CD14-positive monocyte (primary cell): ENCODE measurements at regions not wholly inside any gene's neighbourhood (a gene's known extent, or its start where the extent isn't known, plus 50 kb on each side); places are given as distances from the start of the nearest gene placed in this dataset.

Source experiments
- DNase-seq, 3 donors: peaks; one replicate each; pipeline ENCODE4 v3.0.0-alpha.2; 2011 to 2022
- H2AFZ ChIP-seq: 2 replicates; pipeline ENCODE4 v1.6.0; 2012; ENCODE audit warnings: mild to moderate bottlenecking, low read depth, low read length, inconsistent platforms; ENCODE audit not compliant: insufficient read depth, poor library complexity, severe bottlenecking
- H3K27ac ChIP-seq, 2 donors: 1 replicate in 1 of 2; 2 replicates in 1 of 2; pipeline ENCODE4 v1.5.1; 2012 to 2013; ENCODE audit warnings: low read length in 2 of 2, control low read depth in 1 of 2, inconsistent platforms in 1 of 2, low read depth in 1 of 2, mild to moderate bottlenecking in 1 of 2
- H3K27me3 ChIP-seq, 2 donors: one replicate each; pipeline versions ENCODE4 v1.6.0 to v1.6.1; 2011 to 2013; ENCODE audit warnings: low read length in 2 of 2; ENCODE audit not compliant: control insufficient read depth in 2 of 2, insufficient read depth in 2 of 2
- H3K36me3 ChIP-seq, 2 donors: replicated peaks in 1 of 2; 1 replicate in 1 of 2; 2 replicates in 1 of 2; pipeline versions ENCODE4 v1.5.1 to v1.6.1; 2012 to 2013; ENCODE audit warnings: low read length in 2 of 2, control low read depth in 1 of 2, inconsistent platforms in 1 of 2, mild to moderate bottlenecking in 1 of 2; ENCODE audit not compliant: insufficient read depth in 2 of 2, control insufficient read depth in 1 of 2
- H3K4me1 ChIP-seq, 2 donors: 1 replicate in 1 of 2; 2 replicates in 1 of 2; pipeline versions ENCODE4 v1.5.1 to v1.6.1; 2012 to 2013; ENCODE audit warnings: low read length in 2 of 2, control low read depth in 1 of 2, inconsistent platforms in 1 of 2, mild to moderate bottlenecking in 1 of 2, moderate library complexity in 1 of 2; ENCODE audit not compliant: insufficient read depth in 2 of 2, control insufficient read depth in 1 of 2
- H3K4me2 ChIP-seq: replicated peaks from 2 replicates; pipeline ENCODE3; 2012; ENCODE audit warnings: low read length, moderate library complexity, mild to moderate bottlenecking; ENCODE audit not compliant: poor library complexity, severe bottlenecking; ENCODE audit errors: extremely low read depth
- H3K4me3 ChIP-seq, 3 experiments: fragments of 200-600 bp in 1 of 3; sonication (generic) in 1 of 3; replicated peaks in 1 of 3; 1 replicate in 2 of 3; 2 replicates in 1 of 3; pipeline ENCODE4 v1.5.1; 2011 to 2013; ENCODE audit warnings: low read length in 3 of 3, mild to moderate bottlenecking in 3 of 3, control low read depth in 2 of 3, low read depth in 2 of 3, inconsistent platforms in 1 of 3, moderate library complexity in 1 of 3
- H3K79me2 ChIP-seq: 2 replicates; pipeline ENCODE4 v1.6.0; 2012; ENCODE audit warnings: mild to moderate bottlenecking, control low read depth, inconsistent platforms, low read length, moderate library complexity; ENCODE audit not compliant: insufficient read depth
- H3K9ac ChIP-seq: 2 replicates; pipeline ENCODE4 v1.6.0; 2017; ENCODE audit warnings: low read length, mild to moderate bottlenecking; ENCODE audit not compliant: insufficient read depth, poor library complexity, severe bottlenecking
- H3K9me3 ChIP-seq, 2 donors: replicated peaks in 1 of 2; 1 replicate in 1 of 2; 2 replicates in 1 of 2; pipeline versions ENCODE4 v1.5.1 to v1.6.1; 2012 to 2013; ENCODE audit warnings: low read length in 2 of 2, control low read depth in 1 of 2; ENCODE audit not compliant: control insufficient read depth in 1 of 2, insufficient read depth in 1 of 2
- H4K20me1 ChIP-seq: 2 replicates; pipeline ENCODE4 v1.6.0; 2012; ENCODE audit warnings: mild to moderate bottlenecking, low read length, control low read depth, moderate library complexity; ENCODE audit not compliant: insufficient read depth
- H3K27ac Mint-ChIP-seq, 7 donors: one replicate each; pipeline ENCODE4 v1.8.0; 2020; ENCODE audit warnings: mild to moderate bottlenecking in 7 of 7, mixed read lengths in 7 of 7, moderate library complexity in 6 of 7, inconsistent platforms in 2 of 7
- H3K27me3 Mint-ChIP-seq, 3 donors: one replicate each; pipeline ENCODE4 v1.8.0; 2021 to 2022; ENCODE audit warnings: low read depth in 3 of 3, mild to moderate bottlenecking in 3 of 3, mixed read lengths in 3 of 3, moderate library complexity in 3 of 3, inconsistent platforms in 1 of 3
- H3K36me3 Mint-ChIP-seq, 2 donors: one replicate each; pipeline ENCODE4 v1.8.0; 2020; ENCODE audit warnings: mixed read lengths in 2 of 2, inconsistent platforms in 1 of 2, mild to moderate bottlenecking in 1 of 2
- H3K4me1 Mint-ChIP-seq: one replicate; pipeline ENCODE4 v1.8.0; 2020; ENCODE audit warnings: mild to moderate bottlenecking, mixed read lengths
- H3K4me3 Mint-ChIP-seq, 2 donors: one replicate each; pipeline ENCODE4 v1.8.0; 2020; ENCODE audit warnings: mild to moderate bottlenecking in 2 of 2, mixed read lengths in 2 of 2, moderate library complexity in 1 of 2
- H3K9me3 Mint-ChIP-seq, 7 donors: one replicate each; pipeline ENCODE4 v1.8.0; 2020 to 2022; ENCODE audit warnings: mixed read lengths in 7 of 7, mild to moderate bottlenecking in 6 of 7, moderate library complexity in 6 of 7, inconsistent platforms in 2 of 7
- CTCF ChIP-seq: fragments of 200-600 bp; IDR thresholded peaks from one replicate; pipeline ENCODE4 v1.8.0; 2022; ENCODE audit warnings: antibody characterized with exemption, mild to moderate bottlenecking
- WGBS: methylation state at CpG from one replicate; pipeline ENCODE4 v1.1.5; 2013; ENCODE audit warnings: missing lambda C conversion rate; ENCODE audit not compliant: insufficient coverage; 5-methylcytosine and 5-hydroxymethylcytosine counted together
- intact Hi-C, 2 donors: fragments of 100-400 bp; cut with micrococcal nuclease; formaldehyde crosslinking; loops; one replicate each; pipeline versions ENCODE4 v1.15.0 to v1.15.1; 2023

DNA sequence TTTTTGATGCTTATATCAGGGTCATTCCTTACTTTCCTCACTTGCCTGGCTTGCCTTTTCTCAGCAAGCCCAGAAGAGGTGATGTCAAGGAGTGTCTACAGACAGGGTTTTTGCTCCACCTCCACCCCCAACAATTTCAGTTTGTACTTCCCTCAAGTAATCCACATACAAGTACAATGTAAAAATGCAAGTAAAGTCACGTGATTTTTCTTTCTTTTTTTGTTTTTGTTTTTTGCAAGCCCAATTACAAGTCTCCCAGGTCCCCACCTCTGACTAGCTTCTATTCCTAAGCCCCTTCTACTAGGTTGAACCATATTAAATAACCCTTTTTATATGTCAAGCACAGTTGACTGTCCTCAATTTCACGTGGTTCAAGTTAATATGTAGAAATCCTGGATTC lies 579.6 kb downstream of the DIAPH3 start:
- no peaks in the 10 kb centered on the region for H3K9me3 ChIP-seq
- H3K4me2 ChIP-seq = no peak overlapping the region
- WGBS = 80% methylated on average over 1 of the region's 2 CpGs
- no peaks in the 10 kb centered on the region for H3K36me3 Mint-ChIP-seq
- H3K9me3 Mint-ChIP-seq = peaks cover 1 to 11% (median 2%) of the 10 kb centered on the region in 7 donors
- H3K4me3 ChIP-seq = no peak overlapping the region
- H3K9ac ChIP-seq = no peak overlapping the region
- H3K27ac Mint-ChIP-seq = no peak overlapping the region
- TF ChIP-seq CTCF = no peak
- H3K4me1 Mint-ChIP-seq = no peaks in the 10 kb centered on the region
- H3K79me2 ChIP-seq = no peaks in the 10 kb centered on the region
- H2AFZ ChIP-seq = no peak overlapping the region
- H3K27me3 Mint-ChIP-seq = no peaks in the 10 kb centered on the region
- H3K27ac ChIP-seq = no peak overlapping the region
- no peak for DNase-seq
- intact Hi-C loops = no loop called here
- H3K4me1 ChIP-seq = no peaks in the 10 kb centered on the region
- no peaks in the 10 kb centered on the region for H3K36me3 ChIP-seq
- H3K4me3 Mint-ChIP-seq = no peak overlapping the region
- no peaks in the 10 kb centered on the region for H4K20me1 ChIP-seq
- H3K27me3 ChIP-seq = no peaks in the 10 kb centered on the region

DNA sequence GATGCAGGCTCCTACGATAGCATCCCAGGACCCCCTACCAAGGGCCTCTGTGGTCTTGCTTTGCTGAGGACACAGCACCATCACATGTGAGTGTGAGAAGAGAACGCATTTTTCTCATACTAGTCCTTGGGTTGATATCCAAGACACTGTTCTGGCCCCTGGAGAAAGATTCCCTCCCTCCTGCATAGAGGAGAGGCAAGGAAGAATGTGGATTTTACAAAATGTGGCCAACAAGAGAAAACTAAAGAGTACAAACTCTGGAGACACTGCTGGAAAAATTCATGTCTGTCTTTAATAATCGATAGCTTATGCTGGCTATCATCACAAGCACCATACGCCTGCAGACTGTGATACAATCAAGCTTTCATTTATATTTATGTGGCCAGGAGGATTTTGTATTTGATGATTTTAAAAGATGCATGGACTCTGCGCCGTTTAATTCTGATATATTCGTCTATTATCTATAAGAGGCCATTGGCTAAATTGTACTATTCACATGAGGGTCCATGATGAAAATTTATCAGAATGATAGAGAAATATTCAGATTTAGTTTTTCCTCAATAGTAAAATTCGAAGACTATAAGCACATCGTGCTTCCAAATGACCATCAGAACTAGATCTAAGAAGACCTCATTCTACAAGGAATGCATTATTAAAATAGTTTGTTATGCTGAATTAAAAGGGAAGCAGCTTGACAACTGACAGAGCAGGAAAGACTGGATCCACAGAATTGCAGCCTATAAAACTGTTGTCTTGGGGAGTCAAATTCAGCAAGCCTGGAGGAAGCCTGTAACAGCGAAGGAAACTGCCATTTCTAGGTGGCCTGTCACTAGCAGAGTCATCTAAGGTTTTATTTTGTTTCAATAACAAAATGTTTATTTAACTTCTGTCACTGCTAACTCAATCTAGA lies 578.7 kb downstream of the DIAPH3 start:
- no peaks in the 10 kb centered on the region for H3K27me3 ChIP-seq
- Mint-ChIP-seq H3K4me3 (no peak overlapping the region), H3K27ac (no peak overlapping the region), H3K4me1 (no peaks in the 10 kb centered on the region), H3K9me3 (peaks cover 1 to 11% (median 2%) of the 10 kb centered on the region in 7 donors), H3K36me3 (no peaks in the 10 kb centered on the region), H3K27me3 (no peaks in the 10 kb centered on the region)
- H3K27ac ChIP-seq = no peak overlapping the region
- H3K79me2 ChIP-seq = no peaks in the 10 kb centered on the region
- WGBS = no CpG with 5 or more reads among the region's 10 CpGs
- TF ChIP-seq CTCF = no peak
- no peaks in the 10 kb centered on the region for H4K20me1 ChIP-seq
- H3K4me2 ChIP-seq = no peak overlapping the region
- no peak overlapping the region for H2AFZ ChIP-seq
- no peaks in the 10 kb centered on the region for H3K4me1 ChIP-seq
- no peak overlapping the region for H3K9ac ChIP-seq
- intact Hi-C loops = no loop called here
- DNase-seq = no peak
- H3K9me3 ChIP-seq = no peaks in the 10 kb centered on the region
- no peaks in the 10 kb centered on the region for H3K36me3 ChIP-seq
- no peak overlapping the region for H3K4me3 ChIP-seq
